GM23248 (cell line): ENCODE measurements at regions not wholly inside any gene's neighbourhood (a gene's known extent, or its start where the extent isn't known, plus 50 kb on each side); places are given as distances from the start of the nearest gene placed in this dataset.

ENCODE experiments used
- DNase-seq: peaks from one replicate; pipeline ENCODE4 v3.0.0-alpha.2; 2015
- H2AFZ ChIP-seq: fragments of 200-600 bp; sonication (generic); 2 replicates; pipeline ENCODE4 v1.6.1; 2016; ENCODE audit warnings: antibody characterized with exemption
- H3F3A ChIP-seq: fragments of 200-600 bp; sonication (generic); 2 replicates; pipeline ENCODE4 v1.6.1; 2016; ENCODE audit warnings: mild to moderate bottlenecking, antibody characterized with exemption, mixed run types; ENCODE audit not compliant: insufficient read depth
- H3K27ac ChIP-seq: fragments of 200-600 bp; sonication (generic); 2 replicates; pipeline ENCODE4 v1.5.1; 2016; ENCODE audit warnings: mild to moderate bottlenecking
- H3K27me3 ChIP-seq: fragments of 200-600 bp; sonication (generic); replicated peaks from 2 replicates; pipeline ENCODE4 v1.6.1; 2016; ENCODE audit warnings: mild to moderate bottlenecking; ENCODE audit not compliant: insufficient read depth
- H3K36me3 ChIP-seq: fragments of 200-600 bp; sonication (generic); 2 replicates; pipeline ENCODE4 v1.6.1; 2016; ENCODE audit warnings: low read depth, mild to moderate bottlenecking
- H3K4me1 ChIP-seq: fragments of 200-600 bp; sonication (generic); 2 replicates; pipeline ENCODE4 v1.6.1; 2016; ENCODE audit warnings: mild to moderate bottlenecking; ENCODE audit not compliant: insufficient read depth
- H3K4me2 ChIP-seq: fragments of 200-600 bp; sonication (generic); one replicate; pipeline ENCODE4 v1.6.1; 2016; ENCODE audit warnings: mild to moderate bottlenecking; ENCODE audit not compliant: unreplicated experiment
- H3K4me3 ChIP-seq: fragments of 200-600 bp; sonication (generic); 2 replicates; pipeline ENCODE4 v1.5.1; 2016; ENCODE audit warnings: mild to moderate bottlenecking
- H3K79me2 ChIP-seq: fragments of 200-600 bp; sonication (generic); 2 replicates; pipeline ENCODE4 v1.6.1; 2016; ENCODE audit warnings: mild to moderate bottlenecking; ENCODE audit not compliant: insufficient read depth
- H3K9ac ChIP-seq: fragments of 200-600 bp; sonication (generic); 2 replicates; pipeline ENCODE4 v1.6.1; 2016; ENCODE audit warnings: mild to moderate bottlenecking
- H3K9me2 ChIP-seq: fragments of 200-600 bp; sonication (generic); 2 replicates; pipeline ENCODE4 v1.6.1; 2016; ENCODE audit warnings: mixed run types, mild to moderate bottlenecking, moderate library complexity; ENCODE audit not compliant: insufficient read depth
- H3K9me3 ChIP-seq: fragments of 200-600 bp; sonication (generic); one replicate; pipeline ENCODE4 v1.6.1; 2017; ENCODE audit warnings: low read depth
- H4K20me1 ChIP-seq: fragments of 200-600 bp; sonication (generic); 2 replicates; pipeline ENCODE4 v1.6.0; 2016; ENCODE audit not compliant: insufficient read depth
- EZH2 ChIP-seq: fragments of 200-600 bp; sonication (generic); IDR thresholded peaks from 2 replicates; pipeline ENCODE4 v1.6.1; 2018; ENCODE audit warnings: antibody characterized with exemption, mild to moderate bottlenecking; ENCODE audit not compliant: insufficient read depth, poor library complexity, severe bottlenecking
- EZH2phosphoT487 ChIP-seq: fragments of 200-600 bp; sonication (generic); IDR thresholded peaks from 2 replicates; pipeline ENCODE4 v1.6.1; 2018; ENCODE audit warnings: antibody characterized with exemption, moderate library complexity, mild to moderate bottlenecking, low read depth; ENCODE audit not compliant: insufficient read depth
- WGBS, 2 experiments: methylation state at CpG; one replicate each; pipeline ENCODE4 v1.1.6; 2015 to 2017; ENCODE audit warnings: low lambda C conversion rate in 2 of 2, low coverage in 1 of 2; ENCODE audit errors: missing lambda C conversion rate in 2 of 2; 5-methylcytosine and 5-hydroxymethylcytosine counted together
- in situ Hi-C: fragments of 300-500 bp; cut with MboI; formaldehyde crosslinking; loops from 2 replicates; pipeline ENCODE4 v1.15.0; 2020

DNA sequence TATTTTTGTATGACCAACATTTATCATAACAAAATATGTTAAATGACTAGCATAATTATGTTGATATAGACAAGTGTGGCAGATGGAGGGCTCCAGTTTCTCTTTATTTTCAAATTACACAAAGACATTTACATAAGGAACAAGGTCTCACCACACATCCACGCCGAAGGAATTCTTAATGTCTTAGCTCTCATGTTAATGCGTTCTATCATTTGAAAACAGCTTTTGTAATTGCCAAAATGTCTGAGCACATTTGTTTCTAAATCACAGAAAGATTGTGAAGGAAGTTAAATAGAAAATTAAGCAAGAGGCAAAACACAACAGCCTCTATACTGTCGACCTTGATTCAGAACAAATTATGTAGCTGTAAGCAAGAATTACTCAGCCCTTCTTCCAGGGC, 223.0 kb upstream of the NR5A2 start:
- 59 to 60% methylated on average over 4 of the region's 4 CpGs for WGBS, 2 experiments
- H3K9me2 ChIP-seq = no peaks in the 10 kb centered on the region

DNA sequence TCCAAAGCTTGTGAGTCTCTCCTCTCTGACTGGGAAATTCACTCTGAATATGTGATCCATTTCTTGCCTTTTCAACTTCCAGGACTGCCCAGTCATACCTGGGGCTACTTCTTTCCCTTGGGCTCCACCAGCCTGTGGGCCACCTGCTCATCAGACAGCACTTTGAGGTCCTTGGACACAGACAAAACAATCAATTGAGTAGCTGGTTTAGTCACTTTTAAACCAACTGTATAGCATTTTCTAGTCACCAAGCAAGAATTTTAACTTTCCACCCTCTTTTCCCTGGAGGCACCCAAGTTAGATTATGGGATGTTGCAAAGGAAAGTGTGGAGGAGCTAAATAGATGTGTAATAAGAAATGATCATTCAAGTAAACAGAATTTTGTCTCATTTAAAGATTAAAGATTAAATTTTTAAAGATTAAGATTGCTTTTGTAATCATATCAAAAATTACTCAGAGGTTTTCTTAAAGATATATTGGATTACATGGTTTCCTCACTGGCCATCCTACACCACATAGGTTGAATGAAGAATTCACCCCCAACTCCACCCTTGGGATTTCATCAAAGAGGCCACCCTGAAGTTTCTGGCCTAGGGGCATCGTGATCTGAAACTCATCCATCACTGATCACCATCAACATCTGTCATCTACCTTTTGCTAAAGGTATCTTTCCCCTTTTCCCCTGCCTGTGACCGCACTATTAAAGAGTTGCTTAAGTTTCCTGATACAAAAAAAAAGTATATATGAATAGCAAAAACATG, 219.2 kb upstream of the NR5A2 start:
- H3K4me2 ChIP-seq = peak overlapping the region; percentile 16
- no peaks in the 10 kb centered on the region for H3K79me2 ChIP-seq
- 28 to 45% methylated on average over 2 of the region's 2 CpGs for whole genome bisulfite sequencing, 2 experiments
- peak; percentile 70 for DNase-seq
- no peaks in the 10 kb centered on the region for H3K9me3 ChIP-seq
- no peaks in the 10 kb centered on the region for H3K27me3 ChIP-seq
- no peak overlapping the region for H2AFZ ChIP-seq
- TF ChIP-seq EZH2 = no peak
- no peak for TF ChIP-seq EZH2phosphoT487
- in situ Hi-C loops = no loop called here
- no peaks in the 10 kb centered on the region for H3K9me2 ChIP-seq
- H3K27ac ChIP-seq = no peak overlapping the region
- peaks cover 23% of the 10 kb centered on the region for H3K4me1 ChIP-seq
- H3K36me3 ChIP-seq = no peaks in the 10 kb centered on the region
- no peak overlapping the region for H3K9ac ChIP-seq
- H4K20me1 ChIP-seq = no peaks in the 10 kb centered on the region
- no peak overlapping the region for H3K4me3 ChIP-seq
- peaks cover 11% of the 10 kb centered on the region; the same call in 1 of the 2 replicates for H3F3A ChIP-seq

More for the DNA sequence above, 223.0 kb upstream of the NR5A2 start:
- Histone ChIP-seq H3K9me3 (no peaks in the 10 kb centered on the region), H3K4me3 (no peak overlapping the region), H3K4me2 (no peak overlapping the region), H3K4me1 (peaks cover 21% of the 10 kb centered on the region), H3K36me3 (no peaks in the 10 kb centered on the region), H2AFZ (no peak overlapping the region), H3K27me3 (no peaks in the 10 kb centered on the region), H4K20me1 (no peaks in the 10 kb centered on the region), H3K79me2 (no peaks in the 10 kb centered on the region), H3K27ac (no peak overlapping the region), H3K9ac (no peak overlapping the region), H3F3A (peaks cover 11% of the 10 kb centered on the region; the same call in 1 of the 2 replicates)
- in situ Hi-C loops = no loop called here
- no peak for DNase-seq
- TF ChIP-seq EZH2phosphoT487 (no peak), EZH2 (no peak)

DNA sequence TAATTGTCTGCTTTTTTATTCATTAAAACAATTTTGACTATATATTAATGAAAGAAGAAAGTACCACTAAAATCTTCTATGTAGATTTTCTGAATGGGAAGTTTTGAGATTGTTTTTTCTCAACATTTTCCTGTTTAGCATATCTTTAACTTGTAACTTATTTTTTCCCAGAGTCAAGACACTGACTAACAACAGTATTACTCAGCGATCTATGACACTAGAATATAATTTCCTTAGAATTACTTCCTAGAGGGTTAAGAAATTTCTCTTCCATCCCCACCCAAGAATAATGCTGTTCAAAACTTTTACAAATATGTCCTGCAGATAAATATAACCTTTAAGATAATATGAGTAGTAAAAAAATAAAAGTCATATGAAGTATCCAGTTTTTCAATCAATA, 218.2 kb upstream of the NR5A2 start:
- Histone ChIP-seq H3F3A (peaks cover 11% of the 10 kb centered on the region; the same call in 1 of the 2 replicates), H3K9me3 (no peaks in the 10 kb centered on the region), H3K27me3 (no peaks in the 10 kb centered on the region), H3K4me1 (peaks cover 23% of the 10 kb centered on the region), H4K20me1 (no peaks in the 10 kb centered on the region), H3K4me3 (no peak overlapping the region), H3K4me2 (no peak overlapping the region), H3K9ac (no peak overlapping the region), H3K27ac (0 out of 2 replicates have a peak overlapping the region, but pooled peaks have one; percentile 3), H2AFZ (no peak overlapping the region), H3K79me2 (no peaks in the 10 kb centered on the region), H3K9me2 (no peaks in the 10 kb centered on the region), H3K36me3 (no peaks in the 10 kb centered on the region)
- TF ChIP-seq EZH2phosphoT487 (no peak), EZH2 (no peak)
- DNase-seq = peak; percentile 50
- in situ Hi-C loops = no loop called here
- WGBS, 2 experiments = 62 to 68% methylated on average over 1 of the region's 1 CpG

DNA sequence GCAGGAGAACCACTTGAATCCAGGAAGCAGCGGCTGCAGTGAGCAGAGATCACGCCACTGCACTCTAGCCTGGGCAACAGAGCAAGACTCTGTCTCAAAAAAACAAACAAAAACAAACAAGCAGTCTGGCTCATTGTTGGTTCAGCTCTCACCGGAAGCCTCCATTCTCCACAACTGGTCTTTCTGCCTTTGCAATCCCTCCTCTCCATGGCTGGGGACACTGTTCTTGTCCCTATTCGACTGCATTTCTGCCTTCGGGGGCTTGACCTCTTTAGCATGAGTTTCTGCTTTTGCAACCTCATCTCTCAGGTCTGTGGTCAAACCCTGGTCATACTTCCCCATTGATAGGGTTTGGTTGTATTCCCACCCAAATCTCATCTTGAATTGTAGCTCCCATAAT, 216.3 kb upstream of the NR5A2 start:
- no peaks in the 10 kb centered on the region for H3K27me3 ChIP-seq
- no peaks in the 10 kb centered on the region for H3K9me2 ChIP-seq
- TF ChIP-seq EZH2 (no peak), EZH2phosphoT487 (no peak)
- H3K4me3 ChIP-seq = no peak overlapping the region
- no peaks in the 10 kb centered on the region for H4K20me1 ChIP-seq
- H3K4me2 ChIP-seq = no peak overlapping the region
- no peak overlapping the region for H3K27ac ChIP-seq
- no peak overlapping the region for H2AFZ ChIP-seq
- 71 to 74% methylated on average over 5 of the region's 5 CpGs for WGBS, 2 experiments
- H3K79me2 ChIP-seq = no peaks in the 10 kb centered on the region
- H3F3A ChIP-seq = peaks cover 9% of the 10 kb centered on the region; the same call in 1 of the 2 replicates
- H3K9me3 ChIP-seq = no peaks in the 10 kb centered on the region
- no peak for DNase-seq
- H3K4me1 ChIP-seq = peaks cover 23% of the 10 kb centered on the region
- H3K9ac ChIP-seq = no peak overlapping the region
- in situ Hi-C loops = no loop called here
- H3K36me3 ChIP-seq = no peaks in the 10 kb centered on the region
